IPS-18c (cell line): ENCODE measurements at regions not wholly inside any gene's neighbourhood (a gene's known extent, or its start where the extent isn't known, plus 50 kb on each side); places are given as distances from the start of the nearest gene placed in this dataset.

ENCODE experiments used
- H3K4me3 ChIP-seq: 2 replicates; pipeline ENCODE4 v1.7.0; 2013; ENCODE audit warnings: low read depth, mild to moderate bottlenecking, low read length, moderate library complexity; ENCODE audit not compliant: insufficient read depth
- H3K9me3 ChIP-seq: one replicate; pipeline ENCODE4 v1.6.1; 2013; ENCODE audit warnings: mild to moderate bottlenecking, low read length, moderate library complexity; ENCODE audit not compliant: control insufficient read depth, insufficient read depth

DNA sequence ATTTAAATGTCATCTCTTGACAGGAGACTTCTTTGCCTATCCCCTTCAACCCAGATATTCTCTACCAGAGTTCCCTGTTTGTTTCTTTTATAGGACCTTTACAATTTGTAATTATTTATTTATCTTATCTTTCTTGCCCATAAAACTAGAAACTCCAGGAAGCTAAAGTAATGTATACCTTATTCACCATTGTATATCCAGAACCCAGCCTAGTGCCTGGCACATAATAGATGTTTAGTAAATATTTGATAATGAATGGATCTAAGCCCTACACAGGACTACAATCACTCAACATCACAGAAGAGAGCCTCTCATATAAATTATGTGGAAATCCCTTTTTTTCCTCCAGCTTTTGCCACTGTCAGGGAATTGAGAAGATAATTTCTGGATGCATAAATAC is 125.6 kb upstream of the CNOT2 start:
- H3K9me3 ChIP-seq = no peaks in the 10 kb centered on the region

DNA sequence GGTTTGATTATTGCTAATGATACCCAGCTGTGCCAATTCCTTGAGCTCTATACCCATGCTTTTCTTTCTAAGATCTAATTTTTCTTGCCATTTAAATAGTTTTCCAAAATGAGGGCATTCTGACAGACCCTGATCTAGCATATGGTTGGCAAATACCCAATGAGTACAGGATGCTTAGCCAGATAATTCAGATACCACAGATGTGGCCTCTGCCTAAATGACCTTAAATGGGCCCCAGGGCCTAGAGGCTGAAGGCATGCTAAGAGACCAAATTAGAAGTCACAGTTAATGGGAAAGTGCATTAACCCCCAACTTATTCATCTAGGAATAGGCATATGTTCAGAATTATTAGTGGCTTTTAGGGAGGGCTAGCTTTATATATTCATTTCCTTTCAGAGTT is 122.3 kb upstream of the CNOT2 start:
- H3K9me3 ChIP-seq = no peaks in the 10 kb centered on the region
- no peak overlapping the region for H3K4me3 ChIP-seq

More for the DNA sequence above, 125.6 kb upstream of the CNOT2 start:
- no peak overlapping the region for H3K4me3 ChIP-seq

DNA sequence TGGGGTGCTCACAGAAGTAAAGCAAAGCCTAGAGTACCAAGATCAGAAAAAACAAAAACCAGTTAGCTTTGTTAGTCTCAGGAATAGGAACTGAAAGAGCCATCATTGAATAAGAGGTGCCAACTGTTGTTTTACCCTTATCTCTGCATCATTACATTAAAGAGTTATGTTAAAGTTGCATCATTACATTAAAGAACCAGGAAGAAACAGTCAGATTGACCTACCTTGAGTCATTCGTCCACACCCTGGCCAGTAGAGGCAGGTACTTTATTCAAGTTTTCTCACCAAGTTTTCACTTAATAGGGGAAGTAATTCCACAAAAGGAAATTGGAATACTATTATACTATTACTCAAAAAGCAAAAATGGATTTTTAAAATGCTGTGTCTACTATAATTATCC is 121.7 kb upstream of the CNOT2 start:
- H3K4me3 ChIP-seq = no peak overlapping the region

DNA sequence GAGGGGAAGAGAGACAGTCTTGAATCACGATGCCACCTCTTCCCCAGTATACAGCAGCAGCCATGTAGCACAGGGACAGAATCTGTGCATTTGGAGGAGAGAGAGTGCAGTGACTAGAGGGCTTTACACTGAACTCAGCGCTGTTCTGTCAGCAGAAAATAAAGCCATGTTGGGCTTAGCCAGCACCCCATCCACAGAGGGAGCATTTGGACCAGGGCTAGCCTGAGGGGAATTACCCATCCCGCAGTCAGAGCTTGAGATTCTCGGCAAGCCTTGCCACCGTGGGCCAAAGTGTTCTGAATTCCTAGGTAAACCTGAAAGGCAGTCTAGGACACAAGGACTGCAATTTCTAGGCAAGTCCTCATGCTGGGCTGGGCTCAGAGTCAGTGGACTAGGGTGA is 120.4 kb upstream of the CNOT2 start:
- Histone ChIP-seq H3K9me3 (no peaks in the 10 kb centered on the region), H3K4me3 (no peak overlapping the region)

More for the DNA sequence above, 121.7 kb upstream of the CNOT2 start:
- H3K9me3 ChIP-seq = no peaks in the 10 kb centered on the region

DNA sequence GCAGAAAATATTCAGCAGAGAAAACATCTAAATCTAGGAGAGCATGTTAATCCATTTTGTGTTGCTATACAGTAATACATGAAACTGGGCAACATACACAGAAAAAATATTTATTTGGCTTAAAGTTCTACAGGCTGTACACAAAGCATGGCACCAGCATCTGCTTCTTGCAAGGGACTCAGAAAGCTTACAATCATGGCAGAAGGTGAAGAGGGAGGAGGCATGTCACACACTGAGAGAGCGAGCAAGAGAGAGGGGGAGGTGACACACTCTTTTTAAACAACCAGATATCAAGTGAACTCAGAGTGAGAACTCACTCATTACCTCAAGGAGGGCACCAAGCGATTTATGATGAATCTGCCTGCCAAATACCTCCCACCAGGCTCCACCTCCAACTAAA is 94.2 kb upstream of the CNOT2 start:
- H3K9me3 ChIP-seq = peaks cover 2% of the 10 kb centered on the region
- H3K4me3 ChIP-seq = no peak overlapping the region

DNA sequence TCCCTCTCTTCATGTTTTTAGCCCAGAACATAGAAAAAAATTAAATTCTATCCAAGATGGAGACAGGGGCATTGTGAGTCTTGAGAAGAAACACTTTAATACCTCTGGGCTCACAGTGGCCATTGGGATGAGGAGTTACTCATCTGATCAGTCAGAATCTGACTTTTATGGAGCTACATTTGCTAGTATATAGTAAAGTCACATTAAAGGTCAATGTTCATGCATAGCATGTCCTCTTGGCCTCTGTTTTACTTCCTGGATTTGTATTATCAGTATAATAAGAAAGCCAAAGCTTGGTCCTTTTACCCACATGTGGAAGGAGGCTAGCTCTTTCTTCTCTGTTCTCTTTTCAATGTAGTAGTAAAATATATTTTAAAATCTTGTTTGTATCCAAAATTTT is 93.6 kb upstream of the CNOT2 start:
- Histone ChIP-seq H3K4me3 (no peak overlapping the region), H3K9me3 (peaks cover 4% of the 10 kb centered on the region)

DNA sequence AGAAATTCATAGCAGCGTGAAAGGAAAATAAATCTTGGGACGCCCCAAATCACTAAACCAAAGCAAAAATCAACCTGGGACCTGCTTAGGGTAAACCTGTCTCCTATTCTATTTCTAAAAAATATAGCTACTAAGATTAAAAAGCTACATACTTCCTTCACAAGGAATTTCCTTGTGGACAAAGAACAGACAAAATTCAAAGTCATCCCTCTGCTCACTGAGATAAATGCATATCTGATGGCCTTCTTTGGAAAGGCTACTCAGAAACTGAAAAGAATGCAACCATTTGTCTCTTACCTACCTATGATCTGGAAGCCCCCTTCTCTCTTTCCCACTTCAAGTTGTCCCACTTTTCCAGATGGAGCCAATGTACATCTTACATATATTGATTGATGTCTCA is 93.0 kb upstream of the CNOT2 start:
- peaks cover 4% of the 10 kb centered on the region for H3K9me3 ChIP-seq
- no peak overlapping the region for H3K4me3 ChIP-seq

DNA sequence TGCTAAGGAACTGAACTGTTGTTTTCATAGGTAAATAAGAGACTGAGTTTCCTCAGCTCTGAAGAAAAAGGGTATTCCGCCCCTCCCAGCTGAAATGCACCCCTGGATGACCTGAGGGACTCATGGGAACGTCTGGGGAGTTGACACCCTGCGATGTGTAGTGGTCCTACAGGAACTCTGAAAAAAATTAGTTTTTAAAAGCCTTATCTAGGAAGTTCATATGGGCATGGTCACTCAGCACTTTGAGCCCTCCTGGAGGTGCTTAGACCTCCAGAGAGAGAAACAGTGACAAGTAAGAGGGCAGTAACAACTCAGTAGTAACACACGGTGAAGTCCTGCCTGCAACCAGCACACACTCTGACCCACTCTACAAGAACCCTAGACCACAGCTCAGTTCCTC is 91.2 kb upstream of the CNOT2 start:
- Histone ChIP-seq H3K4me3 (no peak overlapping the region), H3K9me3 (peaks cover 4% of the 10 kb centered on the region)

DNA sequence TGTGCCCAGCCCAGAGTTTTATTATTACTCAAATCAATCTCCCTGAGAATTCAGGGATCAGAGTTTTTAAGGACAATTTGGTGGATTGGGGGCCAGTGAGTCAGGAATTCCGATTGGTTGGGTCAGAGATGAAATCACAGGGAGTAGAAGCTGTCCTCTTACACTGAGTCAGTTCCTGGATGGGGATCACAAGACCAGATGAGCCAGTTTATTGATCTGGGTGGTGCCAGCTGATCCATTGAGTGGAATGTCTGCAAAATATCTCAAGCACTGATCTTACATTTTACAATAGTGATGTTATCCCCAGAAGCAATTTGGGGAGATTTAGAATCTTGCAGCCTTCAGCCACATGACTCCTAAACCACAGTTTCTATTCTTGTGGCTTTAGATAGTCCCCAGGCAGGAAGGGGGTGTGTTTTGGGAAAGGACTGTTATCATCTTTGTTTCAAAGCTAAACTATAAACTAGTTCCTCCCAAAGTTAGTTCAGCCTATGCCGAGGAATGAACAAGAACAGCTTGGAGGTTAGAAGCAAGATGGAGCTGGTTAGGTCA is 89.1 kb upstream of the CNOT2 start:
- peaks cover 4% of the 10 kb centered on the region for H3K9me3 ChIP-seq
- H3K4me3 ChIP-seq = no peak overlapping the region

DNA sequence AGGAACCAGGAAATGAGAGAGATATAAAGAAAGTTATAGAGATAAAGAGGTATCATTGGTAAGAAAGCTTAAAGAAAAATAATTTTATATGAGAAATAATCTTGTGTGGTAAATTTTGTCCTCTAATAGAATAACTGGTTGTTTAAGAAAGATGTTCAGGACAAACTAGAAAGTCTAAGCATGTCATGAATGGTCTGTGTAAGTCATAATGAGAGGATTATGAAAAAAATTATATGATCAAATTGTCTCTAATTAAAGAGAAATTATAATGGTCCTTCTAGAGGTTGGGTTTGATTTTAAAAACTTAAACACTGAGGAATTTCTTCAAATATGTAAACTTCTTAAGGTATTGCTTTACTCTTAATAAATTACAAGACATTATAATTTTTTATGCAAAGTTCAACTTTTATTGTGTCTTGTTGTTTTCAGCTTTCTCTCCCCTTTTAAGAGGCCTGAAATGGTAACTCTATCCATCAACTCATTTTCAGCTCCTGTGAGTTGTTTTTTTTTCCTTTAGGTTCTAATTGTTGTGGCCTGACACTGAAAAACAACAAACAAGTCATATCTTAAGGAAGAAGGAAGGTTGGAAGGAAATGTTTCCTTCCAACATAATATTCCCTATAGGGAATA is 88.2 kb upstream of the CNOT2 start:
- H3K4me3 ChIP-seq = no peak overlapping the region
- H3K9me3 ChIP-seq = peaks cover 4% of the 10 kb centered on the region

DNA sequence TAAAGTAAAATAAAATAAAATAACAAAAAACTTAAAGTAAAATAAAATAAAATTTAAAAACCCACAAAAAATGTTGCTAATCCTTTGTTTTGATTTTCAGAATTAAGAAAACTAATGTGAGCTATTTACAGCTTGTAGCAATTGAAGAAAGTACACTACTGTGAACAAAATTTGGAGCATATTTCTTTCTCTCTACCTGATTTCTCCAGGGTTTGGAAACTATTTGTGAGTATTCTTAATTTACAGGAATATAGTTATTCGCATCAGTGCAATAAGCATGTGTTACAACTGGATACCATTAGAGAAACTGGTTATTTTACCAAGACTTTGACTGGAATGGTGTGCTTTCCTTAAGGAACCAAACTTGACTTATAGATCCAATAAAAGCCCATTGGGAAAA is 86.1 kb upstream of the CNOT2 start:
- Histone ChIP-seq H3K9me3 (peaks cover 4% of the 10 kb centered on the region), H3K4me3 (no peak overlapping the region)

DNA sequence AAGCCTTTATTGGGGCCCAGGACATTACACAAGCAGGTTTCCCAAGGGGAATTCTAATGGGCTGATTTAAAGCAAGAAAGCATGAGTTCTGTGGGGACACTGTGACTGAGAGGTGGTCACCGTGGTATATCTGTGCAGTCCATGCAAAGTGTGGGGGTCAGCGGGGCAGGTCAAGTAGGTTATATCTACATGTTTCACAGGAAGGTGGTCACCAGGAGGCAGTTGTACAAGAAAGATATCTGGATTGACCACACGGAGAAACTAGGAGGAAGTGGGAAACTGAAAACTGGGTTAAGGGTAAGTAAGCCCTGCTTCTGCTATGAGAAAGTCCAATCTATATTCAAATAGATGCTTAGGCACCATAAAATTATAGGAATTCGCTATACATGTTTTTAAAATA is 77.8 kb upstream of the CNOT2 start:
- Histone ChIP-seq H3K4me3 (no peak overlapping the region), H3K9me3 (no peaks in the 10 kb centered on the region)

DNA sequence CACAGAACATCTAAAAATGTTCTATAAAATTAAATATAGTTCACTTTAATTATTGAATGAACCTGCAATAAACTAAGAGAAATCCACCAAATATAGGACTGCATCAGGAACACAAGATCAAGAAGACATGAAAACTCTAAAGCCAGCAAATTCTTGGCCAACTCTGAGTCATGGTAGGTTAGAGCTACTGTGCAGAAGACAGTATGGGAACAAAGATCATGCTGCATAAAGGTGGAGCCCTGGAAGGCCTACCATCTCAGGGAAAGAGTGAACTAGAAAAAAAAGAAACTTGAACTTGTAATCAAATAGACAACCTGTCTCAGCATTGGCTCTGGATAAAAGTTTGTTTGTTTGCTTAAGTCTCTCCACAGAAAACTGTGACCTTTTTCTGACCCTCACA is 66.9 kb upstream of the CNOT2 start:
- Histone ChIP-seq H3K4me3 (no peak overlapping the region), H3K9me3 (no peaks in the 10 kb centered on the region)

DNA sequence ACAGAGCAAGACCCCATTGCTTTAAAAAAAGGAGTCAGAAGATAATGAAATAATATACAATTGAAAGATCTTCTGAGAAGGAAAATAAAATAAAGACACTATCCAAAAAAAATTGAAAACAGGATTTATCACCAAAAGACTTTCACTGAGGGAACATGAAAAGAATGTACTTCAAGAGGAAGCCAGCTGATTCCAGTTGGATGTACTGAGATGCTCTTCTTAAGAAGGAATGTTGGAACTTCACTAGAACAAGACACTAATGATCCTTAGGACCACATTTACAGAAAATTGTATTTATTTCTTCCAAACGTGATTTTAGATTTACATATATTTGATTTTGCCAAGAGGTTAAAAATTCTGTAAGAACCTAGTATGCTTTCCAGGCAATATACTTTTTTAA is 65.6 kb upstream of the CNOT2 start:
- no peaks in the 10 kb centered on the region for H3K9me3 ChIP-seq
- H3K4me3 ChIP-seq = no peak overlapping the region

DNA sequence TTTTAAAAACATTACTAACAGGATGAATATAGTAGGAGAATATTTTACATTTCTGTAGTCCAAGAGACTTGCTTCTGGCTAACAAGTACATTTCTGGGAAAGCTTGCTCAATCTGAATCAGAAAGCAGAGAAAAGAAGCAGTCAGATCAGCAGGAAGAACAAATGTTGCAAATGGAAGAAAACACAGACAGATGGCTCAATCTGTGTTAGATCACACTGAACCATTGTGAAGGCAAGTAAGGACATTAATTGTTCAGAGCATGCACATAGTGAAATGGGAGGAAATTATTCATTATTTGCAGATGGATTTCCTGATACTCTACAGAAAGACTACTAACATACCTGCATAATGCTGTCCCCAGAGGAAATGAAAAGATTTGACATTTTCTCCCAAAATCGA is 65.2 kb upstream of the CNOT2 start:
- H3K9me3 ChIP-seq = no peaks in the 10 kb centered on the region
- H3K4me3 ChIP-seq = no peak overlapping the region

DNA sequence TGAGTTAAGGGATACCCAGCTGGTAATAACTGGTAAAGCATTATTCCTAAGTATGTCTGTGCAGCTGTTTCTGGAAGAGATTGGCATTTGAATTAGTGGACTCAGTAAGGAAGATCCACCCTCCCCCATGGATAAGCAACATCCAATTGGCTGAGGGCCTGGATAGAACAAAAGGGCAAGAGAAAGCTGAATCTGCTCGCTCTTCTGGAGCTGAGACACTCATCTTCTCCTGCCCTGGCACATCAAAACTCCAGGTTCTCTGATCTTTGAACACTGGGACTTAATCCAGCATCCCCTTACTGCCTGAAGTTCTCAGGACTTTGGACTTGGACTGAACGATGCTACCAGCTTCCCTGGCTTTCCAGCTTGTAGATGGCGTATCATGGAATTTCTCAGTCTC is 63.1 kb upstream of the CNOT2 start:
- Histone ChIP-seq H3K9me3 (peaks cover 2% of the 10 kb centered on the region), H3K4me3 (no peak overlapping the region)

DNA sequence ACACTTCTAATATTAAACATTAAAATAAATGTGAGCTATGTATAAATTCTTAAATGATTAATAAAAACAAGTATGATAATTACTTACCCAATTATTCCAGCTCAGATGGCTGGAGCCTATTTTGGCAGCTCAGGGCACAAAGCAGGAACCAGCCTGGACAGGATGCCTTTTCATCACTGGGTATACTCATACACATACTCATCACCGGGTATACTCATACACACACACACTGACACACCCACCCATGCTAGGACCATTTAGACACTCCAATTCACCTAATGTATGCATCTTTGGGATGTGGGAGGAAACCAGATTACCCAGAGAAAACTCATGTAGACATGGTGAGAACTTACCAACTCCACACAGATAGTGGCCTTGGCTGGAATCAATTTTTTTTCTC is 57.9 kb upstream of the CNOT2 start:
- H3K4me3 ChIP-seq = no peak overlapping the region
- H3K9me3 ChIP-seq = peaks cover 2% of the 10 kb centered on the region

DNA sequence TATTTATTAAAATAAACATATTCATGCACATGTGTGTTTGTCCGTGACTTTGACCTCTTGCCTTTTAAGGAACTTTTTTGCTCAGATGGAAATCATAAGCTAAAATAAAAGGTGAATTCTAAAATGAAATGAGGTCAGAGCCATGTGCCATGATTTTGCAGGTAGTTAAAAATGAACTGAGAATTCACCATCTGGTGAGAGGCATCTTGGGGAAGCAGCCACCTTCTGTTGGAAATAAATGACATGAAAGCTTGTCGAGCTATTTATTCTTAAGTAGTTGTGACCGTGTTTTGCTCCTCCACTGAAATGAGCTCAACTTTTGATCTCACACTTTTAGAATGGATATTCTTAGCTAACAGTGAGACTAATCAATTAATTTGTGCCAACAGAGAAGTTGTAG is 56.8 kb upstream of the CNOT2 start:
- Histone ChIP-seq H3K9me3 (peaks cover 2% of the 10 kb centered on the region), H3K4me3 (no peak overlapping the region)
